ENCODE measurements at regions not wholly inside any gene's neighbourhood (a gene's known extent, or its start where the extent isn't known, plus 50 kb on each side); places are given as distances from the start of the nearest gene placed in this dataset.

DNA sequence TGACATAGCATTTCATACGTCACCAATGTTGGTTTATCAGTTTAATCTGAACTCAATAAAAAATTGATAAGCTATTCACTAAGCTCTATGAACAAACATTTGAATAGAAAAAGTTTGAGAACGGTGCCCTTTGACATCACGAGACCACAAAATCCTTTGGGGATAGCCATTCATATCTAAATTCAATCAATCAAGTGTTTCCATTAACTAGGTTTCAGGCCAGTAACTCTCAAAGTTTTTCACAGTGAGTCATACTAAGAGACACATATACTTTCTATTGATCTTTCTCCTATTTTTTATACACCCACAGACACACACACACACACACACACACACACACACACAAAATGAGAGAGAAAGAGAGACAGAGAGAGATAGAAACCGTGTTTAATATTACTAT lies 235.4 kb upstream of the SNX7 start:
- TF ChIP-seq EZH2 (IDR thresholded peaks at IDR 0.05; ENCODE audit: low read length, unreplicated experiment) (no peak), EZH2phosphoT487 (IDR thresholded peaks at IDR 0.05; ENCODE audit: borderline replicate concordance, low read length) (no peak)
- TF ChIP-seq, protein P1, sequence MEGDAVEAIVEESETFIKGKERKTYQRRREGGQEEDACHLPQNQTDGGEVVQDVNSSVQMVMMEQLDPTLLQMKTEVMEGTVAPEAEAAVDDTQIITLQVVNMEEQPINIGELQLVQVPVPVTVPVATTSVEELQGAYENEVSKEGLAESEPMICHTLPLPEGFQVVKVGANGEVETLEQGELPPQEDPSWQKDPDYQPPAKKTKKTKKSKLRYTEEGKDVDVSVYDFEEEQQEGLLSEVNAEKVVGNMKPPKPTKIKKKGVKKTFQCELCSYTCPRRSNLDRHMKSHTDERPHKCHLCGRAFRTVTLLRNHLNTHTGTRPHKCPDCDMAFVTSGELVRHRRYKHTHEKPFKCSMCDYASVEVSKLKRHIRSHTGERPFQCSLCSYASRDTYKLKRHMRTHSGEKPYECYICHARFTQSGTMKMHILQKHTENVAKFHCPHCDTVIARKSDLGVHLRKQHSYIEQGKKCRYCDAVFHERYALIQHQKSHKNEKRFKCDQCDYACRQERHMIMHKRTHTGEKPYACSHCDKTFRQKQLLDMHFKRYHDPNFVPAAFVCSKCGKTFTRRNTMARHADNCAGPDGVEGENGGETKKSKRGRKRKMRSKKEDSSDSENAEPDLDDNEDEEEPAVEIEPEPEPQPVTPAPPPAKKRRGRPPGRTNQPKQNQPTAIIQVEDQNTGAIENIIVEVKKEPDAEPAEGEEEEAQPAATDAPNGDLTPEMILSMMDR (conservative IDR thresholded peaks at IDR 0.05; ENCODE audit: low read depth, low read length), result no peak
